ENCODE measurements at regions not wholly inside any gene's neighbourhood (a gene's known extent, or its start where the extent isn't known, plus 50 kb on each side); places are given as distances from the start of the nearest gene placed in this dataset.

- no CpG with 5 or more reads among the region's 4 CpGs for WGBS, 2 donors (ENCODE audit: extremely low coverage in 2 of 2, insufficient read length in 2 of 2, insufficient replicate concordance in 1 of 2)
- no peak overlapping the region for H3K4me2 ChIP-seq (ENCODE audit: insufficient read depth, low read length, poor library complexity, severe bottlenecking)
- H2AFZ ChIP-seq (ENCODE audit: low read length): no peak overlapping the region
- H3K23ac ChIP-seq (ENCODE audit: low read depth, low read length, poor library complexity): no peak overlapping the region
- no peaks in the 10 kb centered on the region for H3K4me1 ChIP-seq (ENCODE audit: control insufficient read depth in 2 of 2, insufficient read depth in 1 of 2, low read depth in 1 of 2, low read length in 2 of 2)
- H3K79me1 ChIP-seq (ENCODE audit: low read depth, low read length): no peaks in the 10 kb centered on the region
- no peaks in the 10 kb centered on the region for H3K27me3 ChIP-seq (ENCODE audit: control insufficient read depth in 3 of 3, insufficient read depth in 3 of 3, low read depth in 1 of 3, low read length in 3 of 3)
- no peak for DNase-seq (ENCODE audit: low spot score)
- H3K9ac ChIP-seq (ENCODE audit: low read depth, low read length, poor library complexity): no peak overlapping the region
- no peak overlapping the region for H2BK120ac ChIP-seq (ENCODE audit: low read depth, low read length)
- H3K18ac ChIP-seq (ENCODE audit: low read length): no peak overlapping the region
- H2BK12ac ChIP-seq (ENCODE audit: low read length): no peak overlapping the region
- no peak overlapping the region for H2AK5ac ChIP-seq (ENCODE audit: low read depth, low read length)
- no peak overlapping the region for H4K8ac ChIP-seq (ENCODE audit: low read depth, low read length)
- H2BK15ac ChIP-seq (ENCODE audit: low read length): no peak overlapping the region
- no peak overlapping the region for H3K4ac ChIP-seq (ENCODE audit: low read length)
- no peak overlapping the region for H3K4me3 ChIP-seq (ENCODE audit: low read length in 2 of 2)
- no peak overlapping the region for H4K91ac ChIP-seq (ENCODE audit: low read depth, low read length, poor library complexity)
- H3K27ac ChIP-seq (replicated peaks; ENCODE audit: low read length): no peak overlapping the region
- no peaks in the 10 kb centered on the region for H3K9me3 ChIP-seq (replicated peaks in 1 of 2; ENCODE audit: control insufficient read depth in 2 of 2, insufficient read depth in 1 of 2, low read depth in 1 of 2, low read length in 2 of 2)
- H3K36me3 ChIP-seq (replicated peaks in 1 of 2; ENCODE audit: control insufficient read depth in 2 of 2, insufficient read depth in 2 of 2, low read length in 2 of 2): no peaks in the 10 kb centered on the region
- H3K14ac ChIP-seq (ENCODE audit: low read length): no peak overlapping the region
- no peak overlapping the region for H2BK5ac ChIP-seq (ENCODE audit: low read length)
Observed at GRCh38 chr15:39491886-39492490, 88.9 kb upstream of the THBS1 start.

- no peak overlapping the region for H3K9ac ChIP-seq (ENCODE audit: low read depth, low read length, poor library complexity)
- DNase-seq (ENCODE audit: low spot score): no peak
- WGBS, 2 donors (ENCODE audit: extremely low coverage in 2 of 2, insufficient read length in 2 of 2, insufficient replicate concordance in 1 of 2): no CpG with 5 or more reads among the region's 3 CpGs
- no peaks in the 10 kb centered on the region for H3K27me3 ChIP-seq (ENCODE audit: control insufficient read depth in 3 of 3, insufficient read depth in 3 of 3, low read depth in 1 of 3, low read length in 3 of 3)
- H3K4ac ChIP-seq (ENCODE audit: low read length): no peak overlapping the region
- no peak overlapping the region for H2BK15ac ChIP-seq (ENCODE audit: low read length)
- H2BK5ac ChIP-seq (ENCODE audit: low read length): no peak overlapping the region
- no peak overlapping the region for H3K18ac ChIP-seq (ENCODE audit: low read length)
- no peaks in the 10 kb centered on the region for H3K9me3 ChIP-seq (replicated peaks in 1 of 2; ENCODE audit: control insufficient read depth in 2 of 2, insufficient read depth in 1 of 2, low read depth in 1 of 2, low read length in 2 of 2)
- H2AFZ ChIP-seq (ENCODE audit: low read length): no peak overlapping the region
- H3K23ac ChIP-seq (ENCODE audit: low read depth, low read length, poor library complexity): no peak overlapping the region
- no peak overlapping the region for H4K91ac ChIP-seq (ENCODE audit: low read depth, low read length, poor library complexity)
- no peaks in the 10 kb centered on the region for H3K79me1 ChIP-seq (ENCODE audit: low read depth, low read length)
- no peak overlapping the region for H2BK12ac ChIP-seq (ENCODE audit: low read length)
- no peak overlapping the region for H2BK120ac ChIP-seq (ENCODE audit: low read depth, low read length)
- H4K8ac ChIP-seq (ENCODE audit: low read depth, low read length): no peak overlapping the region
- H2AK5ac ChIP-seq (ENCODE audit: low read depth, low read length): no peak overlapping the region
- no peak overlapping the region for H3K4me2 ChIP-seq (ENCODE audit: insufficient read depth, low read length, poor library complexity, severe bottlenecking)
- H3K27ac ChIP-seq (replicated peaks; ENCODE audit: low read length): no peak overlapping the region
- H3K36me3 ChIP-seq (replicated peaks in 1 of 2; ENCODE audit: control insufficient read depth in 2 of 2, insufficient read depth in 2 of 2, low read length in 2 of 2): no peaks in the 10 kb centered on the region
- H3K4me1 ChIP-seq (ENCODE audit: control insufficient read depth in 2 of 2, insufficient read depth in 1 of 2, low read depth in 1 of 2, low read length in 2 of 2): peaks cover 0 to 4% of the 10 kb centered on the region in 2 donors
- no peak overlapping the region for H3K4me3 ChIP-seq (ENCODE audit: low read length in 2 of 2)
- H3K14ac ChIP-seq (ENCODE audit: low read length): no peak overlapping the region
Observed at GRCh38 chr15:39493424-39494067, 87.3 kb upstream of the THBS1 start.

DNA sequence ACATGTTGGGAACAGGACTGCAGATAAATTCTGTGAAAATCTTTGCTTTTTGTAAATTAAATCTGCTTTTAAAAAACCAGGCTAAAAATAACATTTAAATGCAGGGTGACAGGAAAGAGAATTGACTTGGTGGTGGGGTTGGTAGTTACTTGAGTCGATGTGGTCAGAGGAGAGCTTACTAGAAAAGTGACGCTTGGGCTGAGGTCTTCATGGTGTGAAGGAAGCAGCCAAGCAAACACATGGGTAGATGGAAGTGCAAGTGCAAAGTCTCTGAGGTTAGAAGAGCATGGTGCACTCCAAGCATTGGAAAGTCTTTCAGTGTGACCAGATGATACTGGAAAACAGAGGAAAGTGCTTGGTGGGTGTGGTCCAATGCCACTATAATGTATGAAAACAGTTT is 86.4 kb upstream of the THBS1 start:
- H2BK15ac ChIP-seq (ENCODE audit: low read length): no peak overlapping the region
- no peaks in the 10 kb centered on the region for H3K27me3 ChIP-seq (ENCODE audit: control insufficient read depth in 3 of 3, insufficient read depth in 3 of 3, low read depth in 1 of 3, low read length in 3 of 3)
- H3K9ac ChIP-seq (ENCODE audit: low read depth, low read length, poor library complexity): no peak overlapping the region
- no peaks in the 10 kb centered on the region for H3K36me3 ChIP-seq (replicated peaks in 1 of 2; ENCODE audit: control insufficient read depth in 2 of 2, insufficient read depth in 2 of 2, low read length in 2 of 2)
- no peak overlapping the region for H2BK12ac ChIP-seq (ENCODE audit: low read length)
- H3K27ac ChIP-seq (replicated peaks; ENCODE audit: low read length): no peak overlapping the region
- H4K8ac ChIP-seq (ENCODE audit: low read depth, low read length): no peak overlapping the region
- H3K18ac ChIP-seq (ENCODE audit: low read length): no peak overlapping the region
- H2AK5ac ChIP-seq (ENCODE audit: low read depth, low read length): no peak overlapping the region
- peaks cover 0 to 4% of the 10 kb centered on the region in 2 donors for H3K4me1 ChIP-seq (ENCODE audit: control insufficient read depth in 2 of 2, insufficient read depth in 1 of 2, low read depth in 1 of 2, low read length in 2 of 2)
- H3K14ac ChIP-seq (ENCODE audit: low read length): no peak overlapping the region
- no CpG with 5 or more reads among the region's 2 CpGs for WGBS, 2 donors (ENCODE audit: extremely low coverage in 2 of 2, insufficient read length in 2 of 2, insufficient replicate concordance in 1 of 2)
- no peak overlapping the region for H3K23ac ChIP-seq (ENCODE audit: low read depth, low read length, poor library complexity)
- H3K4ac ChIP-seq (ENCODE audit: low read length): no peak overlapping the region
- H3K4me2 ChIP-seq (ENCODE audit: insufficient read depth, low read length, poor library complexity, severe bottlenecking): no peak overlapping the region
- H4K91ac ChIP-seq (ENCODE audit: low read depth, low read length, poor library complexity): no peak overlapping the region
- DNase-seq (ENCODE audit: low spot score): no peak
- H3K9me3 ChIP-seq (replicated peaks in 1 of 2; ENCODE audit: control insufficient read depth in 2 of 2, insufficient read depth in 1 of 2, low read depth in 1 of 2, low read length in 2 of 2): no peaks in the 10 kb centered on the region
- no peak overlapping the region for H2BK120ac ChIP-seq (ENCODE audit: low read depth, low read length)
- H2BK5ac ChIP-seq (ENCODE audit: low read length): no peak overlapping the region
- no peak overlapping the region for H3K4me3 ChIP-seq (ENCODE audit: low read length in 2 of 2)
- no peak overlapping the region for H2AFZ ChIP-seq (ENCODE audit: low read length)
- no peaks in the 10 kb centered on the region for H3K79me1 ChIP-seq (ENCODE audit: low read depth, low read length)

GRCh38 chr15:39495871-39496840 is 84.7 kb upstream of the THBS1 start:
- H3K14ac ChIP-seq (ENCODE audit: low read length): no peak overlapping the region
- no peak overlapping the region for H2BK120ac ChIP-seq (ENCODE audit: low read depth, low read length)
- H2BK5ac ChIP-seq (ENCODE audit: low read length): no peak overlapping the region
- DNase-seq (ENCODE audit: low spot score): no peak
- no peak overlapping the region for H4K8ac ChIP-seq (ENCODE audit: low read depth, low read length)
- H3K4me2 ChIP-seq (ENCODE audit: insufficient read depth, low read length, poor library complexity, severe bottlenecking): no peak overlapping the region
- no peak overlapping the region for H2AFZ ChIP-seq (ENCODE audit: low read length)
- no peak overlapping the region for H2AK5ac ChIP-seq (ENCODE audit: low read depth, low read length)
- no peak overlapping the region for H3K27ac ChIP-seq (replicated peaks; ENCODE audit: low read length)
- H3K4me3 ChIP-seq (ENCODE audit: low read length in 2 of 2): no peak overlapping the region
- H3K9me3 ChIP-seq (replicated peaks in 1 of 2; ENCODE audit: control insufficient read depth in 2 of 2, insufficient read depth in 1 of 2, low read depth in 1 of 2, low read length in 2 of 2): no peaks in the 10 kb centered on the region
- no peaks in the 10 kb centered on the region for H3K36me3 ChIP-seq (replicated peaks in 1 of 2; ENCODE audit: control insufficient read depth in 2 of 2, insufficient read depth in 2 of 2, low read length in 2 of 2)
- H3K18ac ChIP-seq (ENCODE audit: low read length): no peak overlapping the region
- H3K9ac ChIP-seq (ENCODE audit: low read depth, low read length, poor library complexity): peak overlapping the region; percentile 1
- H3K23ac ChIP-seq (ENCODE audit: low read depth, low read length, poor library complexity): no peak overlapping the region
- no CpG with 5 or more reads among the region's 8 CpGs for WGBS, 2 donors (ENCODE audit: extremely low coverage in 2 of 2, insufficient read length in 2 of 2, insufficient replicate concordance in 1 of 2)
- H3K79me1 ChIP-seq (ENCODE audit: low read depth, low read length): no peaks in the 10 kb centered on the region
- H2BK12ac ChIP-seq (ENCODE audit: low read length): no peak overlapping the region
- no peak overlapping the region for H2BK15ac ChIP-seq (ENCODE audit: low read length)
- H3K4me1 ChIP-seq (ENCODE audit: control insufficient read depth in 2 of 2, insufficient read depth in 1 of 2, low read depth in 1 of 2, low read length in 2 of 2): peaks cover 0 to 4% of the 10 kb centered on the region in 2 donors
- no peak overlapping the region for H4K91ac ChIP-seq (ENCODE audit: low read depth, low read length, poor library complexity)
- H3K4ac ChIP-seq (ENCODE audit: low read length): no peak overlapping the region
- peaks cover 0 to 4% (median 0%) of the 10 kb centered on the region in 3 experiments for H3K27me3 ChIP-seq (ENCODE audit: control insufficient read depth in 3 of 3, insufficient read depth in 3 of 3, low read depth in 1 of 3, low read length in 3 of 3)

Data from neuronal stem cell (in vitro differentiated cells).